Suprapubic skin (tissue), 4 donors: ENCODE measurements at regions not wholly inside any gene's neighbourhood (a gene's known extent, or its start where the extent isn't known, plus 50 kb on each side); places are given as distances from the start of the nearest gene placed in this dataset.

Experiments
- DNase-seq, 2 donors: peaks; one replicate each; pipeline ENCODE4 v3.0.0-alpha.2; 2019; ENCODE audit warnings: low spot score in 2 of 2
- H3K27ac ChIP-seq: fragments of 200-600 bp; sonication (generic); one replicate; pipeline ENCODE4 v1.5.1; 2019
- H3K27me3 ChIP-seq: fragments of 200-600 bp; sonication (generic); one replicate; pipeline ENCODE4 v1.5.1; 2019
- H3K36me3 ChIP-seq: fragments of 200-600 bp; sonication (generic); one replicate; pipeline ENCODE4 v1.5.1; 2019
- H3K4me1 ChIP-seq: fragments of 200-600 bp; sonication (generic); one replicate; pipeline ENCODE4 v1.5.1; 2019
- H3K4me3 ChIP-seq: fragments of 200-600 bp; sonication (generic); one replicate; pipeline ENCODE4 v1.5.1; 2019; ENCODE audit warnings: mild to moderate bottlenecking
- H3K9me3 ChIP-seq: fragments of 200-600 bp; sonication (generic); one replicate; pipeline ENCODE4 v1.5.1; 2019
- CTCF ChIP-seq, 2 donors: fragments of 200-600 bp in 1 of 2; fragments of 450-650 bp in 1 of 2; sonication (generic) in 1 of 2; IDR thresholded peaks; one replicate each; pipeline ENCODE4 v1.5.1; 2016 to 2019; ENCODE audit warnings: antibody characterized with exemption in 2 of 2, mild to moderate bottlenecking in 1 of 2, moderate library complexity in 1 of 2
- EP300 ChIP-seq: sonication (generic); formaldehyde crosslinking; IDR thresholded peaks from one replicate; pipeline ENCODE4 v1.6.1; 2017; ENCODE audit warnings: antibody characterized with exemption
- POLR2A ChIP-seq, 2 donors: fragments of 450-650 bp; IDR thresholded peaks; one replicate each; pipeline ENCODE4 v1.6.1; 2017; ENCODE audit warnings: antibody characterized with exemption in 2 of 2, mild to moderate bottlenecking in 2 of 2, moderate library complexity in 2 of 2
- POLR2AphosphoS5 ChIP-seq, 3 donors: sonication (generic); formaldehyde crosslinking; IDR thresholded peaks; one replicate each; pipeline ENCODE4 v1.6.1; 2017; ENCODE audit warnings: antibody characterized with exemption in 3 of 3
- WGBS: methylation state at CpG from one replicate; pipeline ENCODE4 v1.1.5; 2018; 5-methylcytosine and 5-hydroxymethylcytosine counted together

- no peak for TF ChIP-seq CTCF (IDR thresholded peaks at IDR 0.05)
- TF ChIP-seq EP300: no peak
- TF ChIP-seq POLR2AphosphoS5 (IDR thresholded peaks at IDR 0.05): no peak
- TF ChIP-seq POLR2A (IDR thresholded peaks at IDR 0.05): no peak
- Histone ChIP-seq H3K9me3 (no peaks in the 10 kb centered on the region), H3K4me3 (no peak overlapping the region), H3K27me3 (no peaks in the 10 kb centered on the region), H3K4me1 (no peaks in the 10 kb centered on the region), H3K27ac (no peak overlapping the region), H3K36me3 (no peaks in the 10 kb centered on the region)
- no peak for DNase-seq
- WGBS: 86% methylated on average over 9 of the region's 9 CpGs
These were observed 461.2 kb downstream of the KCTD8 start for GRCh38 chr4:43987331-43987944.

- TF ChIP-seq POLR2AphosphoS5 (IDR thresholded peaks at IDR 0.05) (no peak), CTCF (IDR thresholded peaks at IDR 0.05) (no peak), POLR2A (IDR thresholded peaks at IDR 0.05) (no peak), EP300 (no peak)
- Histone ChIP-seq H3K36me3 (no peaks in the 10 kb centered on the region), H3K27ac (no peak overlapping the region), H3K27me3 (no peaks in the 10 kb centered on the region), H3K4me1 (no peaks in the 10 kb centered on the region), H3K4me3 (no peak overlapping the region), H3K9me3 (no peaks in the 10 kb centered on the region)
- no peak for DNase-seq
- 63% methylated on average over 7 of the region's 7 CpGs for WGBS
These were observed 458.1 kb downstream of the KCTD8 start for GRCh38 chr4:43990551-43990950.

GRCh38 chr4:43990963-43991362, 457.6 kb downstream of the KCTD8 start:
- no peak overlapping the region for H3K27ac ChIP-seq
- 71% methylated on average over 3 of the region's 3 CpGs for WGBS
- DNase-seq: no peak
- H3K9me3 ChIP-seq: no peaks in the 10 kb centered on the region
- H3K27me3 ChIP-seq: no peaks in the 10 kb centered on the region
- no peaks in the 10 kb centered on the region for H3K36me3 ChIP-seq
- H3K4me1 ChIP-seq: no peaks in the 10 kb centered on the region
- no peak overlapping the region for H3K4me3 ChIP-seq
- TF ChIP-seq EP300: no peak
- TF ChIP-seq POLR2A (IDR thresholded peaks at IDR 0.05): no peak
- TF ChIP-seq CTCF (IDR thresholded peaks at IDR 0.05): no peak
- TF ChIP-seq POLR2AphosphoS5 (IDR thresholded peaks at IDR 0.05): no peak

- H3K27ac ChIP-seq: no peak overlapping the region
- H3K36me3 ChIP-seq: no peaks in the 10 kb centered on the region
- DNase-seq: no peak
- no peak overlapping the region for H3K4me3 ChIP-seq
- H3K27me3 ChIP-seq: no peaks in the 10 kb centered on the region
- H3K4me1 ChIP-seq: no peaks in the 10 kb centered on the region
- TF ChIP-seq POLR2A (IDR thresholded peaks at IDR 0.05): no peak
- TF ChIP-seq POLR2AphosphoS5 (IDR thresholded peaks at IDR 0.05): no peak
- TF ChIP-seq CTCF (IDR thresholded peaks at IDR 0.05): no peak
- 33% methylated on average over 3 of the region's 3 CpGs for WGBS
- no peaks in the 10 kb centered on the region for H3K9me3 ChIP-seq
These were observed 456.1 kb downstream of the KCTD8 start for GRCh38 chr4:43992552-43992951.

DNA sequence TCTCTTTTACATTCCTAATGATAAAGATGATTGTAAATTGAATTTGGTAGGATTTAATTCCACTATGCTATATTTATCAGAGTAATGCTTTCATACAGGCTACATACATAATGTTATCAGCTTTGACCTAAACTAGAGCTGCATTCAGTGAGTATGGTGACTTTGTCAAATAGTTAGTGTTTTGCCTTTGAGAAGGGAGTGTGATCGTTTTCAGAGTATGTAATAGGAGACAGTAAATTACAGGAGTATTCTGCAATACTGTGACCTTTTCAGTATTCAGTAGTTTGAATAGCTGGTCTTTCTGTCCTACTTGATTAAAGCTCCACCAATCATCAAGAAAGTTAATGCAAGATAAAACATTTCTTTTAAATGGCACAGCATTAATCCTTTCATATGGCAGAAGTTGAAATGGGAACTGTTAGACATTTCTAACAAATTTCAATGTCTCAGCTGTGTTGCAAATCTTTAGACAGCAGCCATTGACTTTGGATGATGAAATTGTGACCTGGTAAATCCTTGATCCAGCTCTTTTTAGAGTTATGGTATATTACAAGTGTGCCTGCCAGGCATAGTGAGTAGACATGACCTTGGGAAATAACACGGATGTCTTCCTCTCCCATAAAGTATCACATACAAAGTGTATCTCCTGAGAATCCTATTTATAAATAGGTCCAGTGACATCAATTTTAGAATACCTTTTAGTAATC, 455.3 kb downstream of the KCTD8 start:
- no peaks in the 10 kb centered on the region for H3K27me3 ChIP-seq
- WGBS: 59% methylated on average over 2 of the region's 2 CpGs
- no peak for TF ChIP-seq POLR2A (IDR thresholded peaks at IDR 0.05)
- no peak for TF ChIP-seq POLR2AphosphoS5 (IDR thresholded peaks at IDR 0.05)
- no peak for TF ChIP-seq CTCF (IDR thresholded peaks at IDR 0.05)
- no peak for TF ChIP-seq EP300
- no peak for DNase-seq
- no peak overlapping the region for H3K4me3 ChIP-seq
- H3K9me3 ChIP-seq: no peaks in the 10 kb centered on the region
- H3K27ac ChIP-seq: no peak overlapping the region
- no peaks in the 10 kb centered on the region for H3K4me1 ChIP-seq
- H3K36me3 ChIP-seq: no peaks in the 10 kb centered on the region
